Prostate gland (tissue), 2 donors: ENCODE measurements at regions not wholly inside any gene's neighbourhood (a gene's known extent, or its start where the extent isn't known, plus 50 kb on each side); places are given as distances from the start of the nearest gene placed in this dataset.
"Not testable (repeated sequence)": the region's sequence is repeated elsewhere in the genome, so short reads cannot be mapped to it uniquely, and the experiment has no call there.

Source experiments
- DNase-seq: peaks from one replicate; pipeline ENCODE4 v3.0.0-alpha.2; 2019; ENCODE audit warnings: low spot score
- H3K27ac ChIP-seq, 2 donors: fragments of 200-600 bp; sonication (generic); 2 replicates each; pipeline ENCODE4 v1.5.1; 2017 to 2019
- H3K27me3 ChIP-seq: fragments of 200-600 bp; sonication (generic); replicated peaks from 2 replicates; pipeline ENCODE4 v1.5.1; 2019; ENCODE audit not compliant: insufficient read depth
- H3K36me3 ChIP-seq, 2 donors: fragments of 200-600 bp; sonication (generic); 1 replicate in 1 of 2; 2 replicates in 1 of 2; pipeline versions ENCODE4 v1.5.1 to v1.8.1; 2017 to 2019
- H3K4me1 ChIP-seq: fragments of 200-600 bp; sonication (generic); replicated peaks from 2 replicates; pipeline ENCODE4 v1.5.1; 2019
- H3K4me3 ChIP-seq, 2 donors: fragments of 200-600 bp; sonication (generic); 2 replicates each; pipeline ENCODE4 v1.5.1; 2017 to 2019
- H3K9me3 ChIP-seq: fragments of 200-600 bp; sonication (generic); 2 replicates; pipeline ENCODE4 v1.5.1; 2017
- POLR2A ChIP-seq: fragments of 450-650 bp; IDR thresholded peaks from one replicate; pipeline ENCODE4 v1.6.1; 2016; ENCODE audit warnings: antibody characterized with exemption, mild to moderate bottlenecking
- POLR2AphosphoS5 ChIP-seq: sonication (generic); formaldehyde crosslinking; IDR thresholded peaks from one replicate; pipeline ENCODE4 v1.6.1; 2017; ENCODE audit warnings: antibody characterized with exemption
- WGBS: methylation state at CpG from one replicate; pipeline ENCODE4 v1.1.5; 2018; 5-methylcytosine and 5-hydroxymethylcytosine counted together
- intact Hi-C: fragments of 100-400 bp; cut with DNase I; formaldehyde crosslinking; loops from one replicate; pipeline ENCODE4 v1.14.2; 2022
- TF ChIP-seq, protein P1 (sequence below), 4 experiments: fragments of 200-600 bp in 2 of 4; fragments of 450-650 bp in 2 of 4; sonication (generic) in 2 of 4; IDR thresholded peaks; 1 replicate in 3 of 4; 2 replicates in 1 of 4; pipeline ENCODE4 v1.5.1; 2016 to 2019; ENCODE audit warnings: antibody characterized with exemption in 4 of 4, mild to moderate bottlenecking in 2 of 4, moderate library complexity in 2 of 4

DNA sequence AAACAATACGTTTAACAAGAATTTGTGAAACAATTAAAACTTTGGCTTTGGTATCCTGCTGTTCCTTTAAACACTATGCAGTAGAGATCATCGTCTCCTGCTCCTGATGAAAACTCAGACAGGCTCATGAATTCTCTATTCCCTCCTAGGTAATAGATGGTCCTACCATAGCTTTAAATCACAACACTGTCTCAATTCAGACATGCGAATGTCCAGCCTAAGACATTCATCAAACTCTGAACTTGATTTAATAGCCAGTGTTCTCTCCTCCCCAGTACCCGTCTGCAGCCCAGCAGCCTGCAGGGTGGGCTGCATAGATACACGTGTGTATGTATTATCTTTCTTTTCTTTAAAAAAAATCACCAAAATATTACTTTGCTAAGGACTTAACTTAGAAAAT lies 232.8 kb downstream of the TTLL2 start:
- TF ChIP-seq POLR2AphosphoS5 (no peak), POLR2A (no peak)
- TF ChIP-seq, protein P1, sequence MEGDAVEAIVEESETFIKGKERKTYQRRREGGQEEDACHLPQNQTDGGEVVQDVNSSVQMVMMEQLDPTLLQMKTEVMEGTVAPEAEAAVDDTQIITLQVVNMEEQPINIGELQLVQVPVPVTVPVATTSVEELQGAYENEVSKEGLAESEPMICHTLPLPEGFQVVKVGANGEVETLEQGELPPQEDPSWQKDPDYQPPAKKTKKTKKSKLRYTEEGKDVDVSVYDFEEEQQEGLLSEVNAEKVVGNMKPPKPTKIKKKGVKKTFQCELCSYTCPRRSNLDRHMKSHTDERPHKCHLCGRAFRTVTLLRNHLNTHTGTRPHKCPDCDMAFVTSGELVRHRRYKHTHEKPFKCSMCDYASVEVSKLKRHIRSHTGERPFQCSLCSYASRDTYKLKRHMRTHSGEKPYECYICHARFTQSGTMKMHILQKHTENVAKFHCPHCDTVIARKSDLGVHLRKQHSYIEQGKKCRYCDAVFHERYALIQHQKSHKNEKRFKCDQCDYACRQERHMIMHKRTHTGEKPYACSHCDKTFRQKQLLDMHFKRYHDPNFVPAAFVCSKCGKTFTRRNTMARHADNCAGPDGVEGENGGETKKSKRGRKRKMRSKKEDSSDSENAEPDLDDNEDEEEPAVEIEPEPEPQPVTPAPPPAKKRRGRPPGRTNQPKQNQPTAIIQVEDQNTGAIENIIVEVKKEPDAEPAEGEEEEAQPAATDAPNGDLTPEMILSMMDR (IDR thresholded peaks at IDR 0.05), result no peak
- DNase-seq, result no peak
- Histone ChIP-seq H3K9me3 (no peaks in the 10 kb centered on the region), H3K4me1 (no peaks in the 10 kb centered on the region), H3K27ac (no peak overlapping the region), H3K27me3 (no peaks in the 10 kb centered on the region), H3K4me3 (no peak overlapping the region), H3K36me3 (no peaks in the 10 kb centered on the region)
- intact Hi-C loops, result no loop called here
- 80% methylated on average over 5 of the region's 5 CpGs for WGBS

- Histone ChIP-seq H3K36me3 (no peaks in the 10 kb centered on the region), H3K4me3 (no peak overlapping the region), H3K27me3 (no peaks in the 10 kb centered on the region), H3K27ac (no peak overlapping the region), H3K9me3 (no peaks in the 10 kb centered on the region), H3K4me1 (no peaks in the 10 kb centered on the region)
- no peak for DNase-seq
- intact Hi-C loops, result no loop called here
- TF ChIP-seq POLR2A, result no peak
- TF ChIP-seq, protein P1 (IDR thresholded peaks at IDR 0.05), result no peak
- TF ChIP-seq POLR2AphosphoS5, result no peak
- WGBS, result 88% methylated on average over 14 of the region's 14 CpGs
These were observed 233.6 kb downstream of the TTLL2 start for GRCh38 chr6:167558246-167559177.

DNA sequence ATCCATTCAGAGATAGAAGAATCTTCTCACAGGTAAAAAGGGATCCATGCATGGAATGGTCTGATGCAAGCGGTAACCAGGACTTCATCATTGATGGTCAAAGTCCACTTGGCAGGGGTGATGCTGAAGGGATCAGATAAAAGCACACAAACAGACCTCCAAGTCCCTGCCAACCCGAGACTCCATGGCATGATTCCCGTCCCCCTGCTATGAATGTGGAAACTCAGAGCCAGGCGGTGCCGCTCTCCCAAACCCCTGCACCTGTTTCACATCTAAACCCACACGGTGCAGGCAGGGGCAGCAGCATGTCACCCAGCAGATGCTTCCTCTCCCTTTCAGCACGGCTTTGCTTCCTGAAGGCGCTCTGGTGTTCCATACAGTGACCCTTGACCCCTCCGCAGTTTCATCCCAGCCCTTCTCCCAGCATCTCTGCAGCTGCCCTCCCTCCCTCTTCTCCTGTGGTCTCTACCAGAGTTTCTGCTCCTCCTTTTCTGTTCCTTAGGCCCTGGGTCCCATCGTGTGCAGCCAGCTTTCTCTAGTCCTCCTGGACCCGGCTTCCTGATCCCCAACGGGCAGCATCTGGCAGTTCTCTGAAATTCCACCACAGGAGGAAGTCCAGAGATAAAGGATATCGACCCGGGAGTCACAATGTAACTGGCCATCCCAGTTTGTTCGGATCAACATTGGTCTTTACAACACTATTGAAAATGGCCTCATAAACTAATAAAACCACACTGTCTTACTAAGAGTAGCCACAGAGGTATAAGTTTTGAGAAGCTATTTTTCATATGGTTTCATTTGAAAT lies 235.0 kb downstream of the TTLL2 start:
- no peak for DNase-seq
- no peaks in the 10 kb centered on the region for H3K27me3 ChIP-seq
- H3K27ac ChIP-seq, result no peak overlapping the region
- no peaks in the 10 kb centered on the region for H3K4me1 ChIP-seq
- no peak overlapping the region for H3K4me3 ChIP-seq
- TF ChIP-seq, protein P1 (IDR thresholded peaks at IDR 0.05), result no peak
- TF ChIP-seq POLR2AphosphoS5 (no peak), POLR2A (no peak)
- WGBS, result 80% methylated on average over 15 of the region's 15 CpGs
- intact Hi-C loops, result no loop called here
- H3K9me3 ChIP-seq, result no peaks in the 10 kb centered on the region
- H3K36me3 ChIP-seq, result no peaks in the 10 kb centered on the region

GRCh38 chr6:167560673-167561569 lies 236.0 kb downstream of the TTLL2 start:
- no peak for DNase-seq
- H3K27ac ChIP-seq, result no peak overlapping the region

DNA sequence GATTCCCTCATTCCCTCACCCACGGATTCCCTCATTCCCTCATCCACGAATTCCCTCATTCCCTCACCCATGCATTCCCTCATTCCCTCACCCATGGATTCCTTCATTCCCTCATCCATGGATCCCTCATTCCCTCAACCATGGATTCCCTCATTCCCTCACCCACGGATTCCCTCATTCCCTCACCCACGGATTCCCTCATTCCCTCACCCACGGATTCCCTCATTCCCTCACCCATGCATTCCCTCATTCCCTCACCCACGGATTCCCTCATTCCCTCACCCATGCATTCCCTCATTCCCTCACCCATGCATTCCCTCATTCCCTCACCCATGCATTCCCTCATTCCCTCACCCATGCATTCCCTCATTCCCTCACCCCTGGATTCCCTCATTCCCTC lies 238.0 kb downstream of the TTLL2 start:
- H3K27me3 ChIP-seq, H3K4me1 ChIP-seq, H3K27ac ChIP-seq, intact Hi-C loops, H3K9me3 ChIP-seq, H3K36me3 ChIP-seq, DNase-seq, H3K4me3 ChIP-seq: not testable (repeated sequence)
- 74% methylated on average over 6 of the region's 6 CpGs for WGBS

More at GRCh38 chr6:167560673-167561569, 236.0 kb downstream of the TTLL2 start:
- H3K36me3 ChIP-seq, result no peaks in the 10 kb centered on the region
- TF ChIP-seq POLR2A (no peak), POLR2AphosphoS5 (no peak)
- TF ChIP-seq, protein P1 (IDR thresholded peaks at IDR 0.05), result no peak
- intact Hi-C loops, result no loop called here
- no peaks in the 10 kb centered on the region for H3K27me3 ChIP-seq
- H3K4me3 ChIP-seq, result no peak overlapping the region
- H3K4me1 ChIP-seq, result no peaks in the 10 kb centered on the region
- H3K9me3 ChIP-seq, result no peaks in the 10 kb centered on the region
- WGBS, result 91% methylated on average over 13 of the region's 13 CpGs
